ENCODE measurements at regions not wholly inside any gene's neighbourhood (a gene's known extent, or its start where the extent isn't known, plus 50 kb on each side); places are given as distances from the start of the nearest gene placed in this dataset.

GRCh38 chr16:54719624-54720023, 211.0 kb upstream of the IRX5 start:
- TF ChIP-seq CTCF (IDR thresholded peaks at IDR 0.05) = no peak
- TF ChIP-seq POLR2A (IDR thresholded peaks at IDR 0.05) = no peak
